Kidney (tissue), 13 donors: ENCODE measurements at regions not wholly inside any gene's neighbourhood (a gene's known extent, or its start where the extent isn't known, plus 50 kb on each side); places are given as distances from the start of the nearest gene placed in this dataset.

ENCODE experiments used
- DNase-seq, 5 donors: peaks; one replicate each; pipeline ENCODE4 v3.0.0-alpha.2; 2013 to 2020
- FAIRE-seq: peaks from 2 replicates; lab custom pipeline; 2012; peaks lifted over from hg19 to GRCh38; lab: Jason Lieb, UNC
- H3K27ac ChIP-seq, 2 donors: one replicate each; pipeline ENCODE4 v1.7.0; 2013; ENCODE audit warnings: low read depth in 2 of 2, low read length in 2 of 2, inconsistent platforms in 1 of 2
- H3K27me3 ChIP-seq: one replicate; pipeline ENCODE4 v1.7.1; 2013; ENCODE audit warnings: low read length, inconsistent platforms; ENCODE audit not compliant: control insufficient read depth, insufficient read depth
- H3K36me3 ChIP-seq, 3 donors: one replicate each; pipeline versions ENCODE4 v1.7.0 to v1.7.1; 2013; ENCODE audit warnings: low read length in 3 of 3, control low read depth in 1 of 3, inconsistent platforms in 1 of 3; ENCODE audit not compliant: insufficient read depth in 3 of 3, control insufficient read depth in 2 of 3
- H3K4me1 ChIP-seq, 3 donors: one replicate each; pipeline versions ENCODE4 v1.7.0 to v1.7.1; 2013; ENCODE audit warnings: low read length in 3 of 3, inconsistent platforms in 1 of 3, low read depth in 1 of 3; ENCODE audit not compliant: control insufficient read depth in 2 of 3, insufficient read depth in 2 of 3
- H3K4me3 ChIP-seq, 3 donors: one replicate each; pipeline versions ENCODE4 v1.7.0 to v1.8.1; 2013; ENCODE audit warnings: low read length in 3 of 3, control low read depth in 1 of 3, inconsistent platforms in 1 of 3
- H3K9ac ChIP-seq, 3 donors: one replicate each; pipeline versions ENCODE4 v1.7.0 to v1.7.1; 2013; ENCODE audit warnings: low read length in 3 of 3, control low read depth in 1 of 3, inconsistent platforms in 1 of 3
- H3K9me3 ChIP-seq, 3 donors: one replicate each; pipeline versions ENCODE4 v1.7.0 to v1.7.1; 2013; ENCODE audit warnings: low read length in 3 of 3, control low read depth in 1 of 3, inconsistent platforms in 1 of 3; ENCODE audit not compliant: control insufficient read depth in 2 of 3, insufficient read depth in 1 of 3
- intact Hi-C: fragments of 100-400 bp; cut with DNase I; formaldehyde crosslinking; loops from one replicate; pipeline ENCODE4 v1.11.1; 2022
- TF ChIP-seq, protein P1 (sequence below): IDR thresholded peaks from 3 replicates; pipeline ENCODE4 v1.5.1; 2012; ENCODE audit warnings: mild to moderate bottlenecking, moderate library complexity, borderline replicate concordance; ENCODE audit not compliant: insufficient read depth; ENCODE audit errors: extremely low read depth
- donor health status: control.
- donor health status: control.
- donor health status: control.
- donor health status: control.
- donor health status: control.
- donor health status: DM: yes; HTN: yes; CAD: no.
- donor health status: Normal renal cell carcinoma (clear cell type).

DNA sequence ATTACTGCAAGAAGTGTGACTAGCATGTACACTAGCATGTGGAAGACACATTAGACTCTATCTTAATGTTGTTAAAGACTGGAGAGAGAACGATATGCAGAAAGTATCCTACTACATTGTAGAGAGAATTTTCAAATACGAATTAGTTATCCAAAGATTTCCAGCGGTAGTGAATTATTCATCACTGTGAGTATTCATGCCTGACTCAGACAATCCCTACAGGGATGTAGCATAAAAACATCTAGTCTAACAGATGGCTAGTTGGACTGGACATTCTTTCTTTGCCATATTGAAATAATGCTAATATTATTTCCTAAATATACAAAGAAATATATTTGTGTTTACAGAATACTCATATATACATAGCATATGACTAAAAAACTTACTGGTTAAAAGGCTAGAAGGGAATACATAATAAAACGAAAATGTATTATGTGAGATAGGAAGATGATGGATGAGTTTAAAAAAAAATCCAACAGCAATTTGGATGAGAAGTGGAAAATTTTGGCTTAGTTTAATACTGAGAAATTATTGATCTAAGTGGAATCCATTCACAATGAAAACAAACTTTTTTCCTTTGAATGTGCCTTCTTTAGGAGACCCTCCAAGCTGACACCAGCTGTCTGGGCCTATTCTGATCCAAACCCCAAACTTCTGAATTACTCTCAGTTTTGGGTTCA lies 580.7 kb downstream of the RFPL4B start:
- H3K9me3 ChIP-seq: no peaks in the 10 kb centered on the region
- TF ChIP-seq, protein P1, sequence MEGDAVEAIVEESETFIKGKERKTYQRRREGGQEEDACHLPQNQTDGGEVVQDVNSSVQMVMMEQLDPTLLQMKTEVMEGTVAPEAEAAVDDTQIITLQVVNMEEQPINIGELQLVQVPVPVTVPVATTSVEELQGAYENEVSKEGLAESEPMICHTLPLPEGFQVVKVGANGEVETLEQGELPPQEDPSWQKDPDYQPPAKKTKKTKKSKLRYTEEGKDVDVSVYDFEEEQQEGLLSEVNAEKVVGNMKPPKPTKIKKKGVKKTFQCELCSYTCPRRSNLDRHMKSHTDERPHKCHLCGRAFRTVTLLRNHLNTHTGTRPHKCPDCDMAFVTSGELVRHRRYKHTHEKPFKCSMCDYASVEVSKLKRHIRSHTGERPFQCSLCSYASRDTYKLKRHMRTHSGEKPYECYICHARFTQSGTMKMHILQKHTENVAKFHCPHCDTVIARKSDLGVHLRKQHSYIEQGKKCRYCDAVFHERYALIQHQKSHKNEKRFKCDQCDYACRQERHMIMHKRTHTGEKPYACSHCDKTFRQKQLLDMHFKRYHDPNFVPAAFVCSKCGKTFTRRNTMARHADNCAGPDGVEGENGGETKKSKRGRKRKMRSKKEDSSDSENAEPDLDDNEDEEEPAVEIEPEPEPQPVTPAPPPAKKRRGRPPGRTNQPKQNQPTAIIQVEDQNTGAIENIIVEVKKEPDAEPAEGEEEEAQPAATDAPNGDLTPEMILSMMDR: no peak
- H3K9ac ChIP-seq: no peak overlapping the region
- no peaks in the 10 kb centered on the region for H3K36me3 ChIP-seq
- H3K27me3 ChIP-seq: no peaks in the 10 kb centered on the region
- H3K4me3 ChIP-seq: no peak overlapping the region
- intact Hi-C loops: no loop called here
- no peak for FAIRE-seq
- H3K27ac ChIP-seq: no peak overlapping the region
- H3K4me1 ChIP-seq: no peaks in the 10 kb centered on the region
- no peak for DNase-seq

DNA sequence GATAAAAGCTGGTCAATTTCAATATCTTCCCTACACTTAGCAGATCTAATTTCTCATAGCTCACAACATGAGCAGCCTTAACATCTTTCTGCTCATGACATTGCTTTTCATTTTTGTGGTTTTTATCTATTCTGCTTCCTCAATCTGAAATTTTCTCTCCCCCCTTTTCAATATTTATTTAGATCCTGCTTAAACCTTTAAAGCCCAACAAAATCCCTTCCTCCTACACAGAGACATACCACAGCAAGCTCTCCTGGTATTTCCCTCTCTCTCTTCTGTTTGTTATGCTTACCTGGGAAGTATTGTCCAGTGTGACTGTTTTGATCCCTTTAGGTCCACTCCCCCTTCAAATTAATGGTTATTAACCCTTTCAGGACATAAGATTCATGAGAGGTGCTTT lies 582.5 kb downstream of the RFPL4B start:
- TF ChIP-seq, protein P1: no peak
- Histone ChIP-seq H3K27ac (no peak overlapping the region), H3K4me3 (no peak overlapping the region), H3K4me1 (no peaks in the 10 kb centered on the region), H3K9me3 (no peaks in the 10 kb centered on the region), H3K36me3 (no peaks in the 10 kb centered on the region), H3K27me3 (no peaks in the 10 kb centered on the region), H3K9ac (no peak overlapping the region)
- DNase-seq (no peak), FAIRE-seq (no peak)
- intact Hi-C loops: no loop called here

DNA sequence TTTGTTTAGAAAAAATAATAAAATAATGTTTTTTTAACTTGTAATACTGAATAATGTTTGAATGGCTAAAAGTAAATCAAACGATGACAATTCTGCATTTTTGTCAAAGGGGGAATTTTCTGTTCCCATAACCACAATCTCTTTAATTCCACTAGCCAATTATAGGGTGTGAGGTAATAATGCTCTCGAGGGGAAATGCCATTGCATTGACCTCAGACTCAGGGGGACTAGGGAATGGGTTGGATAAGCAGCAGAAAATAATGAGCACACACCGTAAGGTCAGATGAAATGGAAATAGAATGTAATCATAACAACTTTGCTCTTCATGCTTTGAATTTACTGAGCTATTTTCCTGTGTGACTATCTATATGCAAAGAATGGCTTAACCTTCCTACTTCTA lies 584.7 kb downstream of the RFPL4B start:
- Histone ChIP-seq H3K4me3 (no peak overlapping the region), H3K36me3 (no peaks in the 10 kb centered on the region), H3K9me3 (no peaks in the 10 kb centered on the region), H3K9ac (no peak overlapping the region), H3K27ac (no peak overlapping the region), H3K4me1 (no peaks in the 10 kb centered on the region), H3K27me3 (no peaks in the 10 kb centered on the region)
- TF ChIP-seq, protein P1: no peak
- no peak for FAIRE-seq
- intact Hi-C loops: no loop called here
- no peak for DNase-seq

DNA sequence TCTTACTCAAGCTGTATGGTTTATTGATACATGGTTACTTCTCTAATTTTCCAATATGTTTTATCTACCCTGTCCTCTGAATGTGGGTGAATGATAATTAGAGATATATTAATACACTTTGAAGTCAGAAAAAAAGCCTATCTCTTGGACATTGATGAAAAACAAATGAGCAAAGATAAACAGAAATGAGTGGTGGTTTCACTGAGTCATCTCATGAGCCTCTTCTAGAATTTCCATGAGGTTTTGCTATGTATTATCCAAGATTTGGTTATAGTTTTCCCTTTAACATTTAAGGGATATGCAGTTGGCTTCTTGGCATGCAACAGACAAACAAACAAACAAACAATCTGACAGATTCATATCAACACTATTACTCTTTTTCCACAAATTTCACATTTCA lies 586.8 kb downstream of the RFPL4B start:
- Histone ChIP-seq H3K36me3 (no peaks in the 10 kb centered on the region), H3K4me3 (no peak overlapping the region), H3K27ac (no peak overlapping the region), H3K4me1 (no peaks in the 10 kb centered on the region), H3K9me3 (no peaks in the 10 kb centered on the region), H3K27me3 (no peaks in the 10 kb centered on the region), H3K9ac (no peak overlapping the region)
- intact Hi-C loops: no loop called here
- FAIRE-seq: no peak
- DNase-seq: no peak
- TF ChIP-seq, protein P1: no peak
